ENCODE measurements at regions not wholly inside any gene's neighbourhood (a gene's known extent, or its start where the extent isn't known, plus 50 kb on each side); places are given as distances from the start of the nearest gene placed in this dataset.
"Not testable (repeated sequence)": the region's sequence is repeated elsewhere in the genome, so short reads cannot be mapped to it uniquely, and the experiment has no call there.

DNA sequence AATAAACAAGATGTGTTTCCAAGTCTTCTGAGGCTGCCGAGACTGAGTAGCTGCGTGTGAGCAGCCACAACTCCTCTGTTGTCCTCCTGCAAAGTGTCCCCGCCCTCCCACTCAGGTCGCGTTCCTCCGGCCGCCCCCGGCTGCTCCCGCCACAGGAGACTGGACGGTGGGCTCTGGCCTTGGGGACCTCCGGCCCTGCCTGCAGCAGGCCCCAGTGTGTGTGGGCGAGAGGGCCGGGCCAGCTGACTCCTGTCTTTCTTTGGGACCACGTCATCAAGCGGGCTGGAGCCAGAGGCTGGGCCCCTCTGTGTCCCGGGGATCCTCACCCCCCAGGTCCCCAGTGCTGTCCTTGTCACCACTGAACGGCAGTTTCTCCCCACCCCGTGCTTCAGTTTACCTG is 175.3 kb downstream of the NPIPB11 start:
- no peak for DNase-seq

DNA sequence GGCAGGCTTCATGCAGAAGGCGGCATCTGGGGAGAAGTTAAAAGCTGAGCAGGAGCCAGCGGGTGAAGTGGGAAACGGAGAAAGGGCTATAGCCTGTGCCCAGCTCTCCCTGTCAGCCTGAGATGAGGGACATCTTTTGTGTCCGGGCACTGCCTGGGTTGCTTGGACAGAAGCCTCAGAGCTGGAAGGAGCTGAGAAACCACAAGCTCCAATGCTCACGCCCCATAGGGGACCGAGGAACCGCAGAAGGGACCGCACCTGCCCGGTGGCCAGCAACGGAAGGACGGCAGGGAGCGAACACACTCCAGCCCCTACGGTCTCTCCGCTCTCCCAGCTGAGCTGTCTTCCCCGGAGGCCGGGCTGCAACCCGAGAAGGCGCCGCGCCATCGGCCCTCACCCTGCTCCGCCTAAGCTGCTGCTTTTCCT is 175.8 kb downstream of the NPIPB11 start:
- peak in 1 of 2 experiments; percentile 30 for DNase-seq

DNA sequence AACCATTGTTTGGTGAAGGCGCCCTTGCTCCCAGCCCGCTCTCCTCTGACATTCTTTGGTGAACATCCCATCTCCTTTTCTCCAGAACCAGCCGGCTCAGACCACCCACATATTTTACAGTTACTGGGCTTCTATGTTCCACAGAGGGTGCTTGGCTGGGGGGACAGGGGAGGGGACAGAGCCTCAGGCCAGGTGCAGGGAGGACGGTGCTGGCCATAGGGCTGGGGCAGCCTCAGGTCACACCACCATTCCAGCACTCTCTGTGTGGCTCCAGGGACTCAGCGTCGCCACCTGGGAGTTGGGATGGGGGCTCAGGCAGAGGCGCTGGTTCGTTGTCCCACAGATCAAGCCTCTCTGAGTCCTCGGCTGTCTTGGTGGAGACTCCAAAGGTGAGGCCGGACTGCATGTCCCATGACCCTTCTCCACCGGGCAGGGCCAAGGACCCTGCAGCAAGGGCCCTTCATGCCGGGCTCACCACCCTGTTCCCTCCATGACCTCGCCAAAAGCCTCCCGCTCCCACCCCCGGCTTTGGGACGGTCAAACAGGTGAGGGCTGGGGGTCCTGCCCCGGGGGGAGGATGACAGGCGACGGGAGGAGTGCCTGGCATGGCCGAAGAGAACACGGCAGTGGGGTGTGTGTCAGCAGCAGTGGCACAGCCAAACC is 176.4 kb downstream of the NPIPB11 start:
- not testable (repeated sequence) for DNase-seq

GRCh38 chr16:29229616-29230005 is 176.9 kb downstream of the NPIPB11 start:
- not testable (repeated sequence) for DNase-seq

- not testable (repeated sequence) for DNase-seq
Measured at GRCh38 chr16:29228664-29229611, 177.6 kb downstream of the NPIPB11 start.

DNA sequence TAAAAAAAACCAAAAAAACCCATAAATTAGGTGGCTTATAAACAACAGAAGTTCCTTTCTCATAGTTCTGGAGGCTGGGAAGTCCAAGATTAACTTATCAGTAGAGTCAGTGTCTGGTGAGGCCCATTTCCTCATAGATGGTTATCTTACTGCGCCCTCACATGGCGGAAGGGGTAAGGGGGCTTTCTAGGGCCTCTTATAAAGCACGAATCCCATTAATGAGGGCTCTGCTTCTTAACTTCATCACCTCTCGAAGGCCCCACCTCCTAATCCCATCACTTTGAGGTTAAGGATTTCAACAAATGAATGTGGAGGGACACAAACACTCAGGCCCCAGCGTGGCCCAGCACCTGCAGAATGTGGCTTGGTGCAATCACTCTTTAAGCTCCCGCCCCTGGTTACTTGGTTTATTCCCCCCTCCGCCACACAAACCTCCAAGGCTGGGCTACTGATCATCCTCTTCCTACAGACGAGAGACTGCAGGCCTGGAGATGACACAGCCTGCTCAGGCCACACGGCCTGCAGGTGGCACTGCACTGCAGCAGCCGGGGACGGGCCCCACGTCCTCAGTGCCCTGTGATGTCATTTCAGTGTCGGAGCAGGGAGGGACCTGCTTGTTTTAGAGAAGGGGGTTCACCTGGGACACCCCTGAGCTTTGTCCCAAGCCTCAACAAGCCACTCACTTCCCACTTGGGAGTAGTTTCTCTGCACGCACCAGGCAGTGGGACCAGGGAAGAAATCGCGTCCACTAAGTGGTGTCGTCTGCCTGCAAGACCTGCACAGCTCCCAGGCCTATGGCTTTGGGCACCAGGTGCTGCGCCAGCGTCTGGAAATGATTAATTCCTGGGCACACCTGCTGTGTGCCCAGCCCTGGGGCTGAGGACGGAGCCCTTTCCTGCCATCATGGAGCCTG is 178.5 kb downstream of the NPIPB11 start:
- peak; percentile 24 to 64 for DNase-seq

- DNase-seq, result no peak
Measured at GRCh38 chr16:29226782-29227181, 179.7 kb downstream of the NPIPB11 start.

GRCh38 chr16:29224675-29225074 is 181.8 kb downstream of the NPIPB11 start:
- not testable (repeated sequence) for DNase-seq

GRCh38 chr16:29222615-29223014 is 183.9 kb downstream of the NPIPB11 start:
- DNase-seq, result not testable (repeated sequence)

- not testable (repeated sequence) for DNase-seq
Measured at GRCh38 chr16:29222008-29222407, 184.5 kb downstream of the NPIPB11 start.

- DNase-seq, result not testable (repeated sequence)
Measured at GRCh38 chr16:29221281-29221955, 185.1 kb downstream of the NPIPB11 start.

DNA sequence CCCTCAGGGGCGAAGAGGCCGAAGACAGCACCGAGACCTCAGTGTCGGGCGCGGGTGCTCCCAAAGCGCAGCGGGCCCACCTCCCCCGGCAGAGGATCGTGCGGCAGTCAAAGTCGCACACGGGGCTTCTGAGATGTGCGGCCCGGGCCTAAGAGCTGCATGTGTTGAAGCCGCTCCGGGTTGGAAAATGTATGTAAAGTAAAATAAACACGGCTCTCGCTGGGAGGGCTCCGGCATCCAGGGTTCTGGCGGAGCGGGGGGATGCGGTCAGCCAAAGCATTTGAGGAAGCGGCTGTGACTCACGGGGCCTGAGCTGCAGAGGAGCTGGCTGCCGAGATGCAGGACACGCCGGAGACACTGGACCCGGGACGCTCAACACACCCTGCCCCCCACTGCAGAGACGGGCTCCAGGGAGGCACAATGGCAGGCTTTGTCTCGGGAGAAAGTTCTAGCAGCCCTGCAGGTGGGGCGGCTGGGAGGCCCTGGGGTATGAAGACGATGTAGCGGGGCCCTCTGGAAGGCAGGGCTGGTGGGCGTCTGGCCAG is 185.8 kb downstream of the NPIPB11 start:
- peak in 1 of 2 experiments; percentile 9 for DNase-seq

DNA sequence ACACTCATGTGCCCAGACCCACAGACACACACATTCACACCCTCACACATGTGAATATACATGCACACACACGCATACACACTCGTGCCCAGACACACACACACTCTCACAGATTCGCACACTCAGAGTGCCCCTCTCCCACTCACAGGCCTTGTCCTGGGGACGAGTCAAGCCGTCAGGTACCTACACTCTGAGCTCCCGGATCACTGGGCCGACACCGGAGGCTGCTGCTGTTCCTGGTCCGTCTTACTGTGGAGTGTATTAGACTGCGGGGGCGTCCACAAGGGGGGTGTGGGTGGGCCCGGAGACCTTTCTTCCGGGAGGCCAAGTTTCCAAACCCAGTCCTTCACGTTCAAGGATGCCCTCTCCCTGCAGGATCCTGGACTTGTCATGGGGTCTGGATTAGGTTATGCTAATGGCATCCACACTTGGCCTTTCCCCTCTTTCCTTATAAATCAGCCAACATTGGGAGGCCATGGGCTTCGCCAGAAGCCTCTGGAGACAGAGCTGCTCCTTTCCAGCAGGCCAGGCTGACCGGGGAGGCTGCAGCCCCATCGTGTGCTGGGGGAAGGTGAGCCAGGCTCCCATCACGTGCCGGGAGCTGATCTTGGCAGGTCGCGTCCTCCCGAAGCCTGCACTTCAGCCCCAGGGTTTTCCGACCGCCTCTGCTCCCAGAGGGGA is 186.4 kb downstream of the NPIPB11 start:
- DNase-seq, result not testable (repeated sequence)

DNA sequence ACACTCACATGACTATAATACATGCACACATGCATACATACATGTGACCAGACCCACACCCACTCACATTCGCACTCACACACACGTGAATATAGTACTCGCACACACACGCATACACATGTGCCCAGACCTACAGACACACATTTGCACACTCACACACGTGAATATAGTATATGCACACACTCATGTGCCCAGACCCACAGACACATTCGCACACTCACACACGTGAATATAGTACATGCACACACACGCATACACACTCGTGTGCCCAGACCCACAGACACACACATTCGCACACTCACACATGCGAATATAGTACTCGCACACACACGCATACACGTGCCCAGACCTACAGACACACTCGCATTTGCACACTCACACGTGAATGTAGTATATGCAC is 186.9 kb downstream of the NPIPB11 start:
- DNase-seq, result not testable (repeated sequence)

GRCh38 chr16:29218649-29219048 is 187.9 kb downstream of the NPIPB11 start:
- not testable (repeated sequence) for DNase-seq

DNA sequence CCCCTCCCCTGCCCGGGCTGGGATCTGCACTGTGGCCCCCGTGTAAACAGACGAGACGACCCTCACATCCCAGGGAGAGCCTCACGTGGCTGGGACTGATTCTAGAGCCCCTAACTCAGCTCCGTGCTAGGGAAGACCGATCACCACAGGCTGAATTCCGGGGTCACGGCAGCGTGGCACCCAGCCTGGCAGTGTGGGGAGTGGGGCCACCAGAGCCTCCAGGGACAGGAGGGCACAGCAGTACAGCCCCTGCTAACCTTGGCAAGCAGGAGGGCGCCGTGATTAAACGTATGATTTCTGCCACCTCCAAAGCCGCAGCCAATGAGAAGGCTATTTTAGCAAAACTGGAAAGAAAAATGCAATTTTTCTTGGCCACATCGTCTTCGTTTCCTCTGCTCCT is 188.3 kb downstream of the NPIPB11 start:
- DNase-seq, result not testable (repeated sequence)

- DNase-seq, result not testable (repeated sequence)
Measured at GRCh38 chr16:29217752-29218126, 188.8 kb downstream of the NPIPB11 start.

- not testable (repeated sequence) for DNase-seq
Measured at GRCh38 chr16:29217104-29217751, 189.3 kb downstream of the NPIPB11 start.

GRCh38 chr16:29213770-29214169 is 192.7 kb downstream of the NPIPB11 start:
- not testable (repeated sequence) for DNase-seq

GRCh38 chr16:29213251-29213650 is 193.3 kb downstream of the NPIPB11 start:
- DNase-seq, result not testable (repeated sequence)

Measured in NCI-H526 (cell line).